Body of pancreas (tissue), 4 donors: ENCODE measurements at regions not wholly inside any gene's neighbourhood (a gene's known extent, or its start where the extent isn't known, plus 50 kb on each side); places are given as distances from the start of the nearest gene placed in this dataset.

Source experiments
- POLR2A ChIP-seq, 3 donors: fragments of 450-650 bp; IDR thresholded peaks; one replicate each; pipeline ENCODE4 v1.6.1; 2016; ENCODE audit warnings: antibody characterized with exemption in 3 of 3, mild to moderate bottlenecking in 2 of 3
- TF ChIP-seq, protein P1 (sequence below), 7 experiments: fragments of 450-650 bp in 4 of 7; fragments of 200-600 bp in 3 of 7; sonication (generic) in 3 of 7; IDR thresholded peaks; one replicate each; pipeline ENCODE4 v1.5.1; 2016 to 2019; ENCODE audit warnings: antibody characterized with exemption in 7 of 7

DNA sequence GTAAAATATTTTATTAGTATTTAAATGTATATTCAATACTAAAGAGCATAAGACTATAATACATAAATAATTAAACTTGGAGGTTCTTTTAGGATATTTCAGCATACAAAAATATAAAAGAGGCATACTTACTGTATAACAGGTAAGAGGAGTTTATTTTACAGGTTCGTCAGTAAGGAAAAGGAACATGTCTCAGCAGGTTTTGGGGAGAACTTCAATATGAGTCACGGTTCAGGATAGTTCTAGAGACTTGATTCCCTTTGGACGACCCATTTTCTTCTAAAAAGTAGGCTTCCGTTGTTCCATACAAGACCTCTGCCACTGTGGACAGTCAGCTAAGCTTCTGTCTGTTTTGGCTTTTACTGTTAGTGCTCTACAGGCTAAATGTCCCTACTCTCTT is 181.1 kb downstream of the ALX1 start:
- TF ChIP-seq, protein P1, sequence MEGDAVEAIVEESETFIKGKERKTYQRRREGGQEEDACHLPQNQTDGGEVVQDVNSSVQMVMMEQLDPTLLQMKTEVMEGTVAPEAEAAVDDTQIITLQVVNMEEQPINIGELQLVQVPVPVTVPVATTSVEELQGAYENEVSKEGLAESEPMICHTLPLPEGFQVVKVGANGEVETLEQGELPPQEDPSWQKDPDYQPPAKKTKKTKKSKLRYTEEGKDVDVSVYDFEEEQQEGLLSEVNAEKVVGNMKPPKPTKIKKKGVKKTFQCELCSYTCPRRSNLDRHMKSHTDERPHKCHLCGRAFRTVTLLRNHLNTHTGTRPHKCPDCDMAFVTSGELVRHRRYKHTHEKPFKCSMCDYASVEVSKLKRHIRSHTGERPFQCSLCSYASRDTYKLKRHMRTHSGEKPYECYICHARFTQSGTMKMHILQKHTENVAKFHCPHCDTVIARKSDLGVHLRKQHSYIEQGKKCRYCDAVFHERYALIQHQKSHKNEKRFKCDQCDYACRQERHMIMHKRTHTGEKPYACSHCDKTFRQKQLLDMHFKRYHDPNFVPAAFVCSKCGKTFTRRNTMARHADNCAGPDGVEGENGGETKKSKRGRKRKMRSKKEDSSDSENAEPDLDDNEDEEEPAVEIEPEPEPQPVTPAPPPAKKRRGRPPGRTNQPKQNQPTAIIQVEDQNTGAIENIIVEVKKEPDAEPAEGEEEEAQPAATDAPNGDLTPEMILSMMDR (IDR thresholded peaks at IDR 0.05): no peak
- TF ChIP-seq POLR2A (IDR thresholded peaks at IDR 0.05): no peak
